Naive B cell (primary cell): ENCODE measurements at regions not wholly inside any gene's neighbourhood (a gene's known extent, or its start where the extent isn't known, plus 50 kb on each side); places are given as distances from the start of the nearest gene placed in this dataset.

ENCODE experiments used
- ATAC-seq, 2 donors: fragments of 150-1000 bp; cut with Tn5 transposase; 2 replicates each; pipeline ENCODE4 v1.10.0; 2021; ENCODE audit warnings: low read depth in 2 of 2, mild to moderate bottlenecking in 2 of 2, moderate library complexity in 2 of 2
- DNase-seq: peaks from one replicate; pipeline ENCODE4 v3.0.0; 2022
- H3K27ac Mint-ChIP-seq, 6 donors: one replicate each; pipeline ENCODE4 v1.8.0; 2020 to 2022; ENCODE audit warnings: mild to moderate bottlenecking in 6 of 6, mixed read lengths in 6 of 6, moderate library complexity in 5 of 6, inconsistent platforms in 2 of 6
- H3K27me3 Mint-ChIP-seq, 3 donors: one replicate each; pipeline ENCODE4 v1.8.0; 2021 to 2022; ENCODE audit warnings: mixed read lengths in 3 of 3, mild to moderate bottlenecking in 1 of 3
- H3K36me3 Mint-ChIP-seq, 2 donors: one replicate each; pipeline ENCODE4 v1.8.0; 2020 to 2022; ENCODE audit warnings: mixed read lengths in 2 of 2, inconsistent platforms in 1 of 2, mild to moderate bottlenecking in 1 of 2
- H3K4me1 Mint-ChIP-seq, 3 donors: one replicate each; pipeline ENCODE4 v1.8.0; 2020 to 2022; ENCODE audit warnings: mixed read lengths in 3 of 3, inconsistent platforms in 1 of 3, mild to moderate bottlenecking in 1 of 3, moderate library complexity in 1 of 3
- H3K4me3 Mint-ChIP-seq, 8 donors: one replicate each; pipeline ENCODE4 v1.8.0; 2020 to 2022; ENCODE audit warnings: mild to moderate bottlenecking in 8 of 8, mixed read lengths in 8 of 8, moderate library complexity in 8 of 8, inconsistent platforms in 2 of 8
- H3K9me3 Mint-ChIP-seq, 7 donors: one replicate each; pipeline ENCODE4 v1.8.0; 2020 to 2022; ENCODE audit warnings: mixed read lengths in 7 of 7, mild to moderate bottlenecking in 5 of 7, inconsistent platforms in 2 of 7, moderate library complexity in 1 of 7

DNA sequence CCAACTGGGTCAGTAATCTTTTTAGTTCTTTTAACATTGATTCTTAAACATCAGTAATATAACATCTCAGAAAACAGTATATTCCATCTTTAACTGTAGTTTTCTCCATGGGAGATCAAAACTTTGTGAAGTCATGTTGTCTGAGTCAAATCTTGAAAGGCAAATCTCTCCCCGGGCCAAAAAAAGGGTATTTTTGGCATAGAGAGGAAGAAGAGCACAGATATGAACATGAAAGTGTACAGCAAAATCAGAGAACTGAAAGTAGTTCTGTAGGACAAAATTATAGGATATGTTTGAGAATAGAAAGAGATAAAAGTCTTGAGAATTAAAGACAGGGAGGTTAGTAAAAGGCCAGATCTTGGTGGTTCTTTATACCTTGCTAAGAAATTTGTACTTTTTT lies 176.4 kb upstream of the GYPA start:
- Mint-ChIP-seq H3K27ac (no peak overlapping the region), H3K4me3 (no peak overlapping the region), H3K9me3 (peaks cover 7 to 42% (median 20%) of the 10 kb centered on the region in 7 donors), H3K36me3 (peaks cover 10% of the 10 kb centered on the region in 2 donors), H3K27me3 (peaks cover 0 to 11% (median 0%) of the 10 kb centered on the region in 3 donors), H3K4me1 (peaks cover 0 to 7% (median 0%) of the 10 kb centered on the region in 3 donors)
- ATAC-seq (no peak), DNase-seq (no peak)

DNA sequence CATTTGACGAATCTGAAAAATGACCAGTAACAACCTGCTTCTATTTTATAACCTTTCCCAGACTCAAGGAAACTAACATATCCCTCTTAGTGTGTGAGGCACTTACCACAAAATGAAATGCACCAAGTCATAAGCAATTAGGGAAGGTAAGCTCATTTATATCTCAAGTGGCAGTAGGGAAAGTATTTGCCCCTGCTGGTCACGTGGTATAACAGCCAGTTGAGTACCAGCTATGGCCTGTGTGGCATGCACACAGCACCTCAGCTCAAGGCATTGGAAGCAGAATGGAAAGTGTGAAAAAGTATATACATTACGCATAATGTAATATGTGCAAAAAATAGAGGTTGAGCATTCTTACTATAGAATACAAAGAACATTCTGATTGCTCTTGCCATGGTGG lies 178.3 kb upstream of the GYPA start:
- ATAC-seq = no peak
- DNase-seq = no peak
- Mint-ChIP-seq H3K36me3 (peaks cover 10% of the 10 kb centered on the region in 2 donors), H3K27ac (no peak overlapping the region), H3K4me1 (peaks cover 0 to 7% (median 0%) of the 10 kb centered on the region in 3 donors), H3K9me3 (peaks cover 6 to 30% (median 16%) of the 10 kb centered on the region in 7 donors), H3K27me3 (no peaks in the 10 kb centered on the region), H3K4me3 (no peak overlapping the region)

DNA sequence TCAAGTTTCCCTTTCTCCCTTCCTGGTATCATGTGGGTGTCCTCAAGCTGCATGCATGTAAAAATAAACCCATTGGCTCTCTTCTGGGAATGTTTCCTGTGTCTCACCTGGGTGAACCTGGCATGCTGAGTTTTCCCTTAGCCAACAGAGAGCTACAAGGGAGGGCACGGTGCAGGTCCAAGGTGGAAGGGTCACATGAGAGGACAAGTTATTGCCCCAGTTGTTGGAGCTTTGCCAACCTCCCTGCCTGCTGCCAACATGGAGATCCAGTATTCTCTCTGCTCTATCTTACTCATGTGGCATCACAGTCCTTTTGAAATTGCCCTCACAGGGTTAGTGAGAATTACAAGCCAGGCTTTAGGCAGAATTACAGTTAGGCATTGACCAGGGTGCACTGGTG lies 196.1 kb upstream of the GYPA start:
- H3K9me3 Mint-ChIP-seq = peaks cover 3 to 17% (median 8%) of the 10 kb centered on the region in 7 donors
- DNase-seq = no peak
- peaks cover 0 to 9% of the 10 kb centered on the region in 2 donors for H3K36me3 Mint-ChIP-seq
- H3K27ac Mint-ChIP-seq = peak overlapping the region in 1 of 6 donors; percentile 73
- no peak for ATAC-seq
- H3K4me3 Mint-ChIP-seq = no peak overlapping the region
- H3K4me1 Mint-ChIP-seq = no peaks in the 10 kb centered on the region
- H3K27me3 Mint-ChIP-seq = peaks cover 0 to 8% (median 5%) of the 10 kb centered on the region in 3 donors

DNA sequence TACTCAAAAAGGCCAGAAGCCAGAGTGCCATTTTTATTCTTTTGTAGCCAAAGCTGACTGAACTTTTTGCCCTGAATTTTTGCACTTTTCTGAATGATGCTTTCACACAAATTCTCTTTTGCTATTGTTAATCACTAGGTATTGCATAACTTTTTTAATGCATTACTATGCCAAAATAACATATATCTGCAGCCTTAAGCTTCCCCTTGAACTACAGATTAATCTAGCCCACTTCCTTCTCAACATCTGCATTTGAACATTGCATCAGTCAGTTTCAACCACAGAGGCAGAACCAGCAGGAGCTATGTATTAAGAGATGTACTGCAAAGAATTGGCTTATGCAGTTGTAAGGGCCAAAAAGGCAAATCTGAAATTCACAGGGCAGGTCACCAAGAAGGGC lies 197.6 kb upstream of the GYPA start:
- ATAC-seq = no peak
- no peak overlapping the region for H3K4me3 Mint-ChIP-seq

DNA sequence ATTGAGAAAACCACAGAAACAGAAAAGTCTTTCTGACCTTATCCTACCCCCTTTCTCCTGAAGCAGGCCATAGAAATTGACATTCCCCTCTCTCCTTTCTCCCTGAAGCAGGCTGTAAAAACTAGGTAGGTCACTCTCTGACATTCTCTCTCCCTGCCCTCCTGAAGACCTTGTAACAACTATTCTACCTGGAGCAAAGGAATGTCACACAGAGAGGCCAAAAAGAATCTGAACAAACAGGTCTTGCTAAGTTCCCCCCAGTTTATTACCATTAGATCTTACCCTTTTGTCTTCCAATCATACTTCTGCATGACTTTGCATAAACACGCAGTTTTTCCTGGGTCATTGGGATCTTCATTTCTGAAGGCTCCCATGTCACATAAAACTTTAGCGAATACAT lies 198.3 kb upstream of the GYPA start:
- no peak overlapping the region for H3K27ac Mint-ChIP-seq
- no peak for DNase-seq
- H3K27me3 Mint-ChIP-seq = peaks cover 0 to 10% (median 8%) of the 10 kb centered on the region in 3 donors
- H3K36me3 Mint-ChIP-seq = peaks cover 0 to 9% of the 10 kb centered on the region in 2 donors
- no peak for ATAC-seq
- no peaks in the 10 kb centered on the region for H3K4me1 Mint-ChIP-seq
- no peak overlapping the region for H3K4me3 Mint-ChIP-seq
- peaks cover 3 to 17% (median 8%) of the 10 kb centered on the region in 7 donors for H3K9me3 Mint-ChIP-seq

More for the DNA sequence above, 197.6 kb upstream of the GYPA start:
- H3K4me1 Mint-ChIP-seq = no peaks in the 10 kb centered on the region
- no peak overlapping the region for H3K27ac Mint-ChIP-seq
- DNase-seq = no peak
- H3K9me3 Mint-ChIP-seq = peaks cover 3 to 17% (median 8%) of the 10 kb centered on the region in 7 donors
- peaks cover 0 to 10% (median 8%) of the 10 kb centered on the region in 3 donors for H3K27me3 Mint-ChIP-seq
- peaks cover 0 to 9% of the 10 kb centered on the region in 2 donors for H3K36me3 Mint-ChIP-seq

DNA sequence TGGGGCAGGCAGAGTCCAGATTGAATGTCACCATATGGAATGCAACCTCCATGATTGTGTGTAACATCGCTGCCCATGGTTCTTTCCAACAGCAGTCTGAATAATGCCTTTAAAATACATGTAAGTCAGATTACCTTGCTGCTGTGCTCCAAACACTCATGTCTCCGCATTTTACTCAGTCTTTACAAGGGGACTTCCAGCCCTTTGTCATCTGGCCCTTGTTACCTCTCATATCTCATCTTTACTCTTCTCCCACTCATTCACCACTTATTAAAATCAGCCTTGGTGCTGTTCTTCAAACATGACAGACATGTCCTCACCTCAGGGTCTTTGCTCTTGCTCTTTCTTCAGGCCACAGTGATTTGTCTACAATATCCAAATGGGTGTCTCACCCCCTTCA lies 200.4 kb upstream of the GYPA start:
- H3K27me3 Mint-ChIP-seq = peaks cover 0 to 16% (median 8%) of the 10 kb centered on the region in 3 donors
- ATAC-seq (no peak), DNase-seq (no peak)
- H3K36me3 Mint-ChIP-seq = peaks cover 0 to 9% of the 10 kb centered on the region in 2 donors
- H3K4me3 Mint-ChIP-seq = no peak overlapping the region
- no peaks in the 10 kb centered on the region for H3K4me1 Mint-ChIP-seq
- H3K27ac Mint-ChIP-seq = no peak overlapping the region
- peaks cover 3 to 17% (median 8%) of the 10 kb centered on the region in 7 donors for H3K9me3 Mint-ChIP-seq

DNA sequence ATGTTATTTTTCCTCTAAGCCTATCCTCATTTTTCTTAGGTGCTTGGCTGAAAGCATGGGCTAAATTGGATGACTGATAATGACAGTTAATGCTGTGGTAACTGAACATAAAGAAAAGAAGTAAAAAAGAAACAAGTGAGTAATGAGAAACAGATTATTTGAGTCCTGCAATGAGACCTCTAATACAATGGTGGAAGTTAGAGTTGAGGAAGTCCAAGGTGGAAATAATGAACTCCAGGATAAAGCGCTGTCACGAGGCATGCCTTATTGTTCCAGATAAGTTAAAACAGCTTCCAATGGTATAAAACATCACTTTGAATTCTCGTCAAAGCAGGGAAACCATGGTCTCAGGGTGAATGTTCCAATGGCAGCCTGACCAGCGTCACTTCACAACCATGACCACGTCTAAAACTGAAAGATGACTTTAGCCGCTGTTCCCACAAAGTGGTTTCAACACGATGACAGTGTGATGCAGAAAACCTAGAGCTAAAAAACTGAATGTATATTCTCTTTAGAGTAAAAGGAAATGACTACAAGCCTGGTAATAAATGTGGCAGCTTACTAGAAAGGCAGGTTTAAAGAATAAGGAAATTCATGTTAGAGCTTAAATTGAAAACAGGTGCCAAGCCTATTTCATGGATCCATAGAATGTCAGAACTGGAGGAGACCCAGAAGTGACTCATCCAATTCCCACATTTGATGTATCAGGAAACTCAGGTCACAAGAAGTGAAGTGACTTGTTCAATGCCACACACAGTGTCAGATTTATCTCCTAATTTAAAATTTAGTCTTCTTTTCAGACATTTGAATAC lies 202.6 kb upstream of the GYPA start:
- DNase-seq = no peak
- H3K9me3 Mint-ChIP-seq = peaks cover 3 to 17% (median 8%) of the 10 kb centered on the region in 7 donors
- H3K4me3 Mint-ChIP-seq = no peak overlapping the region
- peaks cover 0 to 9% of the 10 kb centered on the region in 2 donors for H3K36me3 Mint-ChIP-seq
- H3K27me3 Mint-ChIP-seq = peaks cover 0 to 16% (median 8%) of the 10 kb centered on the region in 3 donors
- no peak overlapping the region for H3K27ac Mint-ChIP-seq
- no peaks in the 10 kb centered on the region for H3K4me1 Mint-ChIP-seq
- ATAC-seq = no peak

DNA sequence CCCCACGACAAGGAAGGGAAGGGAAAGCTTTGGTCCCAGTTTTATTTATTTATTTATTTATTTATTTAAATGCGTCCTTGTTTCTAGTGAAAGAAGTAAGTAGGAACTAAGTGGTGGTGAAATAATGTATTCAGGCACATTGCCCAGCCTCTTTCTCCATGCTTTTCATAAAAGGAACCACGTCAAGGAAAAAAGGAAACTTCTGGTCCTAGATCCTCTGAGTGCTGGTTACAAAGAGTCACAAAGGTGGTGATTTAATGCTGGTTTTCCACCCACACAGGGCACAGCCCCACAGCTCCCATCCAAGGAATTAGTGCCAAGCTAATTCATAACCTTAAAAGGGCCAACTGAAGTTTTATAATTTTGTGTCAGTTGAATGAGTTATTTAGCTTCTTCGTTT lies 206.6 kb upstream of the GYPA start:
- Mint-ChIP-seq H3K4me3 (no peak overlapping the region), H3K27me3 (peaks cover 0 to 16% (median 0%) of the 10 kb centered on the region in 3 donors), H3K9me3 (no peaks in the 10 kb centered on the region), H3K4me1 (no peaks in the 10 kb centered on the region), H3K36me3 (no peaks in the 10 kb centered on the region), H3K27ac (no peak overlapping the region)
- DNase-seq (no peak), ATAC-seq (no peak)

DNA sequence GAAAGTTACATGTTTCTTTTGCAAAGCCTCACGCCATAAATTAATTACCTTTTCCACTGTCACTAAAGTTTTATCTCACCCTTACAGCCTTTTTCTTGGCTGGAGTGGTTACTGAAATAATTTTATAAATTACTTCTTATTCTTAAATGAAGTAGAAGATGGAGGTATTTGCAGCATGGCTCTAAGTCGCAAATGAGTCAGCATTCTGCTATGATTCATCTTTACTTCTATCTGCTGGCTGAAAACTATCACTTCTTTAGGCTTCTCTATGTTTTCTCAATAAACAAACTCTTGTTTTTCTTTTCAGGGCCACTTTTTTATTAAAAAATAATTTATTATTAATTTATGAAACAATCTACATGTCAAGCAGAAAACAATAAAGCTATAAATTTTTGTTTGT lies 210.2 kb upstream of the GYPA start:
- Mint-ChIP-seq H3K4me1 (peaks cover 0 to under 1% (median 0%) of the 10 kb centered on the region in 3 donors), H3K27me3 (peaks cover 22 to 31% (median 22%) of the 10 kb centered on the region in 3 donors), H3K27ac (peak overlapping the region in 1 of 6 donors; percentile 35), H3K9me3 (no peaks in the 10 kb centered on the region), H3K36me3 (no peaks in the 10 kb centered on the region), H3K4me3 (no peak overlapping the region)
- no peak for DNase-seq
- no peak for ATAC-seq

DNA sequence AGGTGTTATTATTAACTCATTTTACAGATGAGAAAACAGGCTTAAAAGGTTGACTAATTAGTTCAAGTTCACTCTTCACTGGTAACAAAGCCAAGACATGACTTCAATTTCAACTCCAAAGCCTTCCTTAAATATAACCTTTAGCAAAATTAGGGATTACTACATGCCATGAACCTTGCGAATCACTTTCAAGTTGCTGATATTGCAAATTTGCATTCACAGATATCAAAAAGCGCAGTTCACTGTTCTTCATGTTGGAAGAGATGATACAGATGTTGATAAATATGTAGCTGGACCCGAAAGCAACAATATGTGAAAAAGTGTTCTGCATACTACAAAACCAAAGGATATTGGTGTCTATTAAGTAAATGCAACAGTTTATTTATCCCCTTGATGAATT lies 210.8 kb upstream of the GYPA start:
- no peak overlapping the region for H3K4me3 Mint-ChIP-seq
- no peak overlapping the region for H3K27ac Mint-ChIP-seq
- H3K36me3 Mint-ChIP-seq = no peaks in the 10 kb centered on the region
- H3K4me1 Mint-ChIP-seq = peaks cover 0 to 7% (median 6%) of the 10 kb centered on the region in 3 donors
- H3K27me3 Mint-ChIP-seq = peaks cover 28 to 37% (median 28%) of the 10 kb centered on the region in 3 donors
- DNase-seq = no peak
- no peaks in the 10 kb centered on the region for H3K9me3 Mint-ChIP-seq
- no peak for ATAC-seq

DNA sequence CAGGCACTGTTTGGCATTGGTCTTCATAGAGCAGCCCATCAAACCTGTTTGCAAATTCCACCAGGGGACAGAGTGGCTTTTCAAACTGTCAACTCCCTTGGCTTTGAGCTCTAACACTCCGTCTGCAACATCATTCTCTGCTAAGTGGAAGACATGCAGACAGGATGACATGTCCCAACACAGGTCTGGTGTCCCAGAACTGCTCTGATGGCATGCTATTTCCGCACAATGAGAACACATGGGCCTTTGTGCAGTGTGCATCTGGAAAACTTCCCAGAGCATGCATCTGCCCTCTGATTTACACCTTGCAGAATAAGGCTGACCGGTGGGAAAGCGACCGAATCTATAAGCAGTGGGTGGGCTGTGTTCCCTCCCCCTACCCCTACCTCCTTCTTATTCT lies 212.8 kb upstream of the GYPA start:
- H3K4me1 Mint-ChIP-seq = peaks cover 4 to 26% (median 24%) of the 10 kb centered on the region in 3 donors
- no peak for ATAC-seq
- peaks cover 34 to 42% (median 35%) of the 10 kb centered on the region in 3 donors for H3K27me3 Mint-ChIP-seq
- no peaks in the 10 kb centered on the region for H3K9me3 Mint-ChIP-seq
- no peaks in the 10 kb centered on the region for H3K36me3 Mint-ChIP-seq
- no peak for DNase-seq
- H3K27ac Mint-ChIP-seq = no peak overlapping the region
- H3K4me3 Mint-ChIP-seq = no peak overlapping the region

DNA sequence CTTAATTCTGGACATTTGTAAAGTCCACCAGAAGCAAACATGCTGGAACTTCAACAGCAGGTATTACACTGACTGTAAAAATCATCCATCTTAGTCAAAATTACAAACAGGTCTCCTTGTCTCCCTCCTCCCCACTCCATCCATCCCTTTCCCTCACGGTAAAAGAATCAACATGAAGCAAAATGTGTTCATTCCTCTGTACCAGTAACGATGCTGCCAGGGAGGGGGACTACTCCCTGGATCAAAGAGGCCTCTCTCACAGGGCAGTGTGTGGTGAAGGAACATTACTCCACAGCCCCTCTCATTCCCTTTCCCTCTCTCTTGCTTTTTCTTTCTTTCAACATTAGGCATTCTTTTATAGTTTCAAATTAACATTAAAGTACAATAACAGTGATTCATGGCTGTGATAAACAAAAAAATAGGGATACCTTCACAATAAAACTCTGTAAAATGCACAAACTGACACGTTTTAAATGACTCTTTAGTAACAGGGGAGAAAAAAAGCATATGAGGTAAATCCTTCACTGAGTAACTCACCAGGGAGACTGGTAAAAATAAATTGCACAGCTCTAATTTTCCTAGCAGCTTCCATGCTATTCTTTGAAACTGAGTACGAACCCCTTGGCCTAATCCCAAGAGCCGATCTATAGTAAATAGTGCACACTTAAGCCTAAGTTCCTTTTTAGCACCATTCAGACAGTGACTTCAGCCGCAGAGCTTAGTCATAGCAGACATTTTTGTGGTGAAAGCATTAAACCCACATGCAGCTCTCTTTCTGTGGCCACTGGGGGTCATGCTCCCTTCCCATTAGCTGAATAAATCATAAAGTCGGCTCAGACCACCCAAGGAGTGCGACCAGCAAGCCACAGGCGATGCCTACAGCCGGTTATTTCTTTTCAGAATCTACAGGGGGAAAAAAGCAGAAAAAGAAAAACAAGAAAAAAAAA lies 215.6 kb upstream of the GYPA start:
- no peak for DNase-seq
- H3K4me3 Mint-ChIP-seq = peak overlapping the region in 2 of 8 donors; percentile 26 to 65
- peaks cover 44 to 55% (median 49%) of the 10 kb centered on the region in 3 donors for H3K27me3 Mint-ChIP-seq
- peaks cover 5 to 34% (median 33%) of the 10 kb centered on the region in 3 donors for H3K4me1 Mint-ChIP-seq
- H3K36me3 Mint-ChIP-seq = peaks cover 0 to 11% of the 10 kb centered on the region in 2 donors
- H3K27ac Mint-ChIP-seq = no peak overlapping the region
- no peaks in the 10 kb centered on the region for H3K9me3 Mint-ChIP-seq
- ATAC-seq = peak; percentile 55 to 60

DNA sequence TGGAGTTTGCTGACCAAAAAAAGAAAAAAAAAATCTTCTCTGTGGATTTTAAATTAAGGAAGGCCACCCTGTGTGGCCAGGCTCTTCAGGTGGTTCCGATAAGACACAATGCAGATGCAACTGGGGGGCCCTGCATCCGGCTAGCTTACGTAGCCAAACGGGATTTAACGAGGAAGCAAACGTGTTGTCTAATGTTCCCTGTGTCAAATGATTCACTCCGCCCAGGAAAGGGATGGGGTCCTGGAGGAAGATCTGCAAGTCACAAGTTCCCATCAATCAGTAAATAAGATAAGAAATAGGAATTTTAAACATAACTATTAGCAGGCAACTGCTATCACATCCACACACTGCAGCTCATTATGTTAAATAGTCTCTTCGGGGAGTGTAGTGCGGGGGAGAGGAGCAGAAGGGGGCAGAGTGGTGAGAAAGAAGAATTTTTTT lies 216.4 kb upstream of the GYPA start:
- no peak for DNase-seq

More for the DNA sequence above, 216.4 kb upstream of the GYPA start:
- peaks cover 0 to 11% of the 10 kb centered on the region in 2 donors for H3K36me3 Mint-ChIP-seq
- H3K27me3 Mint-ChIP-seq = peaks cover 50 to 62% (median 57%) of the 10 kb centered on the region in 3 donors
- H3K9me3 Mint-ChIP-seq = no peaks in the 10 kb centered on the region
- ATAC-seq = no peak
- peak overlapping the region in 2 of 6 donors; percentile 13 to 90 for H3K27ac Mint-ChIP-seq
- H3K4me1 Mint-ChIP-seq = peaks cover 5 to 34% (median 33%) of the 10 kb centered on the region in 3 donors
- peak overlapping the region in 5 of 8 donors; percentile 11 to 48 (median 26) for H3K4me3 Mint-ChIP-seq
